Spleen (tissue), 7 donors: ENCODE measurements at regions not wholly inside any gene's neighbourhood (a gene's known extent, or its start where the extent isn't known, plus 50 kb on each side); places are given as distances from the start of the nearest gene placed in this dataset.

ENCODE experiments used
- POLR2A ChIP-seq, 3 donors: fragments of 450-650 bp; IDR thresholded peaks; one replicate each; pipeline ENCODE4 v1.5.1; 2017; ENCODE audit warnings: antibody characterized with exemption in 3 of 3, mild to moderate bottlenecking in 1 of 3
- POLR2AphosphoS5 ChIP-seq, 3 donors: sonication (generic); formaldehyde crosslinking; IDR thresholded peaks; one replicate each; pipeline ENCODE4 v1.5.1; 2017; ENCODE audit warnings: antibody characterized with exemption in 3 of 3
- TF ChIP-seq, protein P1 (sequence below), 11 experiments: fragments of 200-600 bp in 7 of 11; fragments of 450-650 bp in 4 of 11; sonication (generic) in 4 of 11; IDR thresholded peaks in 8 of 11; conservative IDR thresholded peaks in 3 of 11; 1 replicate in 7 of 11; 2 replicates in 4 of 11; pipeline versions ENCODE4 v1.4.0 to v1.8.0; 2016 to 2021; ENCODE audit warnings: antibody characterized with exemption in 11 of 11, inconsistent platforms in 4 of 11, mild to moderate bottlenecking in 1 of 11
- donor health status: DM: no; HTN: no; CAD: no; lungs with moderate emphysema.
- donor health status: DM: no; HTN: no; CAD: no.
- donor health status: DM: no; HTN: no; CAD: no.

DNA sequence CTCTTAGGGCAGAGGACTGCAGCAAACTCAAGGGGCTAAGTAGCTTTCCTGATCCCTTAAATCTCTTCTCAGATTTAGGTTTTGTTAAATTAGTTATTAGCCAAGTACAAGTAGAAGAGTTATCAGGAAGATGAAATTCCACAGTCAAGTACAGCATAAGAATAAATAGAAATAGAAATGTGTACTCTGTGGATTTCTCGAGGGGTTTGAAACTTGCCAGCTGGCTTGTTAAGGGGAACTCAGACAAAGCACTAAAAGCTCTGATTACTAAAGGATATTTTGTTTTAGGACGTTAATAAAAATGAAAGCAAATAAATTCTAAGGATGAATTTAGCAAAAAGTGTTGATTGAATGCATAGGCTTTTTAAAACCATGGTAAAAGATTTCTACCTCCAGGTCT is 654.6 kb downstream of the RAPGEF2 start:
- TF ChIP-seq, protein P1, sequence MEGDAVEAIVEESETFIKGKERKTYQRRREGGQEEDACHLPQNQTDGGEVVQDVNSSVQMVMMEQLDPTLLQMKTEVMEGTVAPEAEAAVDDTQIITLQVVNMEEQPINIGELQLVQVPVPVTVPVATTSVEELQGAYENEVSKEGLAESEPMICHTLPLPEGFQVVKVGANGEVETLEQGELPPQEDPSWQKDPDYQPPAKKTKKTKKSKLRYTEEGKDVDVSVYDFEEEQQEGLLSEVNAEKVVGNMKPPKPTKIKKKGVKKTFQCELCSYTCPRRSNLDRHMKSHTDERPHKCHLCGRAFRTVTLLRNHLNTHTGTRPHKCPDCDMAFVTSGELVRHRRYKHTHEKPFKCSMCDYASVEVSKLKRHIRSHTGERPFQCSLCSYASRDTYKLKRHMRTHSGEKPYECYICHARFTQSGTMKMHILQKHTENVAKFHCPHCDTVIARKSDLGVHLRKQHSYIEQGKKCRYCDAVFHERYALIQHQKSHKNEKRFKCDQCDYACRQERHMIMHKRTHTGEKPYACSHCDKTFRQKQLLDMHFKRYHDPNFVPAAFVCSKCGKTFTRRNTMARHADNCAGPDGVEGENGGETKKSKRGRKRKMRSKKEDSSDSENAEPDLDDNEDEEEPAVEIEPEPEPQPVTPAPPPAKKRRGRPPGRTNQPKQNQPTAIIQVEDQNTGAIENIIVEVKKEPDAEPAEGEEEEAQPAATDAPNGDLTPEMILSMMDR (IDR thresholded peaks at IDR 0.05 in 8 of 11, conservative IDR thresholded peaks at IDR 0.05 in 3 of 11), result no peak
- TF ChIP-seq POLR2A (IDR thresholded peaks at IDR 0.05) (no peak), POLR2AphosphoS5 (IDR thresholded peaks at IDR 0.05) (no peak)
